ENCODE measurements at regions not wholly inside any gene's neighbourhood (a gene's known extent, or its start where the extent isn't known, plus 50 kb on each side); places are given as distances from the start of the nearest gene placed in this dataset.

DNA sequence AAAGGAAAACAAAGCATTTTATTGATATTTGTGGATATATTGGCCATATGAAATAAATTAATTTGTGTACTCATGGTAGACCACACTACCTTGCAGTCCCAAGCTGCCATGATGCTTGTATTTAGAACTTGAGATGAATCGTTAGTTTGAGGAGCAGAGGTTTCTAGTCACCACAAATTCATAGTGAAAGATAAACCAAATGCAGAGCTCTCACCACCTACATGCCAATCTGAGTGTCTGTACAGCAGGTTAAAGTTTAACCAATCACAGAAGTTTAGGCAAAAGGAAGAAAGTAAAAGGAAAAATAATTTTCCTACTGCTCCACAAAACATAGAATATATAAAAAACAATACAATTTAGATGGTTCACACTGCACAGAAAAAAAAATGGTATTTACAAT, 163.6 kb upstream of the FTMT start:
- no peak for DNase-seq (ENCODE audit: extremely low read depth in 1 of 4, low spot score in 3 of 4)
- Histone ChIP-seq H3K27me3 (ENCODE audit: control insufficient read depth in 2 of 2, insufficient read depth in 2 of 2, low read length in 2 of 2) (no peaks in the 10 kb centered on the region), H3K4me1 (replicated peaks in 1 of 2; ENCODE audit: control insufficient read depth in 2 of 2, insufficient read depth in 2 of 2, low read length in 2 of 2) (no peaks in the 10 kb centered on the region; a peak in 1 of 5 replicates), H3K27ac (ENCODE audit: extremely low read depth, low read depth, low read length) (no peak overlapping the region), H4K20me1 (replicated peaks; ENCODE audit: control insufficient read depth, insufficient read depth, low read length) (no peaks in the 10 kb centered on the region), H2AFZ (ENCODE audit: low read depth, low read length) (no peak overlapping the region), H3K9me1 (ENCODE audit: control insufficient read depth, insufficient read depth, low read length) (no peaks in the 10 kb centered on the region), H3K4me3 (no peak overlapping the region), H3K9me3 (replicated peaks; ENCODE audit: control insufficient read depth, insufficient read depth, low read depth, low read length) (no peaks in the 10 kb centered on the region; the same call in 1 of the 2 replicates), H3K79me2 (ENCODE audit: control insufficient read depth, insufficient read depth, low read length) (no peaks in the 10 kb centered on the region), H3K9ac (ENCODE audit: insufficient read depth in 1 of 2, low read depth in 2 of 2, low read length in 2 of 2) (no peak overlapping the region), H3K4me2 (ENCODE audit: insufficient read depth, low read length) (no peak overlapping the region), H3K36me3 (ENCODE audit: control insufficient read depth, insufficient read depth, low read length) (no peaks in the 10 kb centered on the region)
- no peak for ATAC-seq
- in situ Hi-C loops (cut with MboI), result no loop called here
- POLR2A ChIA-PET, result no interaction called here
- intact Hi-C loops (cut with micrococcal nuclease), result no loop called here
- FAIRE-seq, result no peak
- CTCF ChIA-PET (ENCODE audit: low intra/inter-chr PET ratio), result no interaction called here
- no TSS peak for BruUV-seq (replicated peaks)
- TF ChIP-seq ELK1 (CRISPR knock-in tag; IDR thresholded peaks at IDR 0.05) (no peak), MYNN (IDR thresholded peaks at IDR 0.05) (no peak), MYNN (CRISPR knock-in tag; IDR thresholded peaks at IDR 0.05) (no peak), RUNX1 (IDR thresholded peaks at IDR 0.05; ENCODE audit: low read depth) (no peak), PRMT5 (CRISPR knock-in tag; IDR thresholded peaks at IDR 0.05) (no peak), ZNF277 (CRISPR knock-in tag; IDR thresholded peaks at IDR 0.05; ENCODE audit: borderline replicate concordance) (no peak), ZNF76 (CRISPR knock-in tag; IDR thresholded peaks at IDR 0.05; ENCODE audit: borderline replicate concordance) (no peak), PYGO2 (tag; IDR thresholded peaks at IDR 0.05) (no peak), BCOR (IDR thresholded peaks at IDR 0.05) (no peak), CSDE1 (IDR thresholded peaks at IDR 0.05) (no peak)
- TF ChIP-seq, protein P1, sequence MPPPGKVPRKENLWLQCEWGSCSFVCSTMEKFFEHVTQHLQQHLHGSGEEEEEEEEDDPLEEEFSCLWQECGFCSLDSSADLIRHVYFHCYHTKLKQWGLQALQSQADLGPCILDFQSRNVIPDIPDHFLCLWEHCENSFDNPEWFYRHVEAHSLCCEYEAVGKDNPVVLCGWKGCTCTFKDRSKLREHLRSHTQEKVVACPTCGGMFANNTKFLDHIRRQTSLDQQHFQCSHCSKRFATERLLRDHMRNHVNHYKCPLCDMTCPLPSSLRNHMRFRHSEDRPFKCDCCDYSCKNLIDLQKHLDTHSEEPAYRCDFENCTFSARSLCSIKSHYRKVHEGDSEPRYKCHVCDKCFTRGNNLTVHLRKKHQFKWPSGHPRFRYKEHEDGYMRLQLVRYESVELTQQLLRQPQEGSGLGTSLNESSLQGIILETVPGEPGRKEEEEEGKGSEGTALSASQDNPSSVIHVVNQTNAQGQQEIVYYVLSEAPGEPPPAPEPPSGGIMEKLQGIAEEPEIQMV (tag; conservative IDR thresholded peaks at IDR 0.05; ENCODE audit: low read depth), result no peak
- TF ChIP-seq, protein P2, sequence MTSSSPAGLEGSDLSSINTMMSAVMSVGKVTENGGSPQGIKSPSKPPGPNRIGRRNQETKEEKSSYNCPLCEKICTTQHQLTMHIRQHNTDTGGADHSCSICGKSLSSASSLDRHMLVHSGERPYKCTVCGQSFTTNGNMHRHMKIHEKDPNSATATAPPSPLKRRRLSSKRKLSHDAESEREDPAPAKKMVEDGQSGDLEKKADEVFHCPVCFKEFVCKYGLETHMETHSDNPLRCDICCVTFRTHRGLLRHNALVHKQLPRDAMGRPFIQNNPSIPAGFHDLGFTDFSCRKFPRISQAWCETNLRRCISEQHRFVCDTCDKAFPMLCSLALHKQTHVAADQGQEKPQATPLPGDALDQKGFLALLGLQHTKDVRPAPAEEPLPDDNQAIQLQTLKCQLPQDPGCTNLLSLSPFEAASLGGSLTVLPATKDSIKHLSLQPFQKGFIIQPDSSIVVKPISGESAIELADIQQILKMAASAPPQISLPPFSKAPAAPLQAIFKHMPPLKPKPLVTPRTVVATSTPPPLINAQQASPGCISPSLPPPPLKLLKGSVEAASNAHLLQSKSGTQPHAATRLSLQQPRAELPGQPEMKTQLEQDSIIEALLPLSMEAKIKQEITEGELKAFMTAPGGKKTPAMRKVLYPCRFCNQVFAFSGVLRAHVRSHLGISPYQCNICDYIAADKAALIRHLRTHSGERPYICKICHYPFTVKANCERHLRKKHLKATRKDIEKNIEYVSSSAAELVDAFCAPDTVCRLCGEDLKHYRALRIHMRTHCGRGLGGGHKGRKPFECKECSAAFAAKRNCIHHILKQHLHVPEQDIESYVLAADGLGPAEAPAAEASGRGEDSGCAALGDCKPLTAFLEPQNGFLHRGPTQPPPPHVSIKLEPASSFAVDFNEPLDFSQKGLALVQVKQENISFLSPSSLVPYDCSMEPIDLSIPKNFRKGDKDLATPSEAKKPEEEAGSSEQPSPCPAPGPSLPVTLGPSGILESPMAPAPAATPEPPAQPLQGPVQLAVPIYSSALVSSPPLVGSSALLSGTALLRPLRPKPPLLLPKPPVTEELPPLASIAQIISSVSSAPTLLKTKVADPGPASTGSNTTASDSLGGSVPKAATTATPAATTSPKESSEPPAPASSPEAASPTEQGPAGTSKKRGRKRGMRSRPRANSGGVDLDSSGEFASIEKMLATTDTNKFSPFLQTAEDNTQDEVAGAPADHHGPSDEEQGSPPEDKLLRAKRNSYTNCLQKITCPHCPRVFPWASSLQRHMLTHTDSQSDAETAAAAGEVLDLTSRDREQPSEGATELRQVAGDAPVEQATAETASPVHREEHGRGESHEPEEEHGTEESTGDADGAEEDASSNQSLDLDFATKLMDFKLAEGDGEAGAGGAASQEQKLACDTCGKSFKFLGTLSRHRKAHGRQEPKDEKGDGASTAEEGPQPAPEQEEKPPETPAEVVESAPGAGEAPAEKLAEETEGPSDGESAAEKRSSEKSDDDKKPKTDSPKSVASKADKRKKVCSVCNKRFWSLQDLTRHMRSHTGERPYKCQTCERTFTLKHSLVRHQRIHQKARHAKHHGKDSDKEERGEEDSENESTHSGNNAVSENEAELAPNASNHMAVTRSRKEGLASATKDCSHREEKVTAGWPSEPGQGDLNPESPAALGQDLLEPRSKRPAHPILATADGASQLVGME (CRISPR knock-in tag; IDR thresholded peaks at IDR 0.05), result no peak
- 20% methylated on average over 1 of the region's 1 CpG for WGBS (ENCODE audit: insufficient coverage, low coverage, missing lambda C conversion rate)

Data from K562 (cell line).